Right atrium auricular region (tissue), 2 donors: ENCODE measurements at regions not wholly inside any gene's neighbourhood (a gene's known extent, or its start where the extent isn't known, plus 50 kb on each side); places are given as distances from the start of the nearest gene placed in this dataset.

Experiments
- DNase-seq: peaks from one replicate; pipeline ENCODE4 v3.0.0-alpha.2; 2019; ENCODE audit warnings: low spot score
- H3K27ac ChIP-seq, 2 donors: fragments of 200-600 bp; sonication (generic); 1 replicate in 1 of 2; 2 replicates in 1 of 2; pipeline ENCODE4 v1.5.1; 2016 to 2019
- H3K27me3 ChIP-seq, 2 donors: fragments of 200-600 bp; sonication (generic); one replicate each; pipeline versions ENCODE4 v1.5.1 to v1.6.0; 2017 to 2019
- H3K36me3 ChIP-seq: fragments of 200-600 bp; sonication (generic); one replicate; pipeline ENCODE4 v1.5.1; 2016
- H3K4me1 ChIP-seq, 2 donors: fragments of 200-600 bp; sonication (generic); one replicate each; pipeline versions ENCODE4 v1.5.1 to v1.6.0; 2017 to 2019
- H3K4me3 ChIP-seq, 2 donors: fragments of 200-600 bp; sonication (generic); 1 replicate in 1 of 2; 2 replicates in 1 of 2; pipeline ENCODE4 v1.5.1; 2017 to 2019; ENCODE audit warnings: mild to moderate bottlenecking in 1 of 2, moderate library complexity in 1 of 2
- H3K9me3 ChIP-seq, 2 donors: fragments of 200-600 bp; sonication (generic); one replicate each; pipeline ENCODE4 v1.5.1; 2019
- CTCF ChIP-seq, 2 donors: fragments of 200-600 bp; sonication (generic); IDR thresholded peaks; one replicate each; pipeline ENCODE4 v1.5.1; 2019; ENCODE audit warnings: antibody characterized with exemption in 2 of 2

- TF ChIP-seq CTCF (IDR thresholded peaks at IDR 0.05) = no peak
- H3K27ac ChIP-seq = no peak overlapping the region
- no peaks in the 10 kb centered on the region for H3K4me1 ChIP-seq
- no peaks in the 10 kb centered on the region for H3K36me3 ChIP-seq
- DNase-seq = no peak
- no peaks in the 10 kb centered on the region for H3K27me3 ChIP-seq
- H3K9me3 ChIP-seq = no peaks in the 10 kb centered on the region
- H3K4me3 ChIP-seq = no peak overlapping the region
These were observed 146.2 kb downstream of the NFKBIZ start for GRCh38 chr3:101995371-101996046.

- Histone ChIP-seq H3K27me3 (no peaks in the 10 kb centered on the region), H3K36me3 (no peaks in the 10 kb centered on the region), H3K4me3 (no peak overlapping the region), H3K9me3 (no peaks in the 10 kb centered on the region), H3K27ac (no peak overlapping the region), H3K4me1 (no peaks in the 10 kb centered on the region)
- TF ChIP-seq CTCF (IDR thresholded peaks at IDR 0.05) = no peak
- DNase-seq = no peak
These were observed 147.5 kb downstream of the NFKBIZ start for GRCh38 chr3:101996832-101997231.

- Histone ChIP-seq H3K36me3 (no peaks in the 10 kb centered on the region), H3K27ac (no peak overlapping the region), H3K27me3 (no peaks in the 10 kb centered on the region), H3K4me1 (no peaks in the 10 kb centered on the region), H3K9me3 (no peaks in the 10 kb centered on the region), H3K4me3 (no peak overlapping the region)
- no peak for DNase-seq
- TF ChIP-seq CTCF (IDR thresholded peaks at IDR 0.05) = no peak
These were observed 149.1 kb downstream of the NFKBIZ start for GRCh38 chr3:101998256-101998926.

- no peak overlapping the region for H3K4me3 ChIP-seq
- H3K9me3 ChIP-seq = no peaks in the 10 kb centered on the region
- DNase-seq = no peak
- H3K4me1 ChIP-seq = no peaks in the 10 kb centered on the region
- no peaks in the 10 kb centered on the region for H3K27me3 ChIP-seq
- TF ChIP-seq CTCF (IDR thresholded peaks at IDR 0.05) = no peak
- H3K27ac ChIP-seq = no peak overlapping the region
- H3K36me3 ChIP-seq = no peaks in the 10 kb centered on the region
These were observed 150.0 kb downstream of the NFKBIZ start for GRCh38 chr3:101999177-101999779.

GRCh38 chr3:102000620-102001209 lies 151.4 kb downstream of the NFKBIZ start:
- Histone ChIP-seq H3K4me3 (no peak overlapping the region), H3K27ac (no peak overlapping the region), H3K36me3 (no peaks in the 10 kb centered on the region), H3K4me1 (no peaks in the 10 kb centered on the region), H3K27me3 (no peaks in the 10 kb centered on the region), H3K9me3 (no peaks in the 10 kb centered on the region)
- TF ChIP-seq CTCF (IDR thresholded peaks at IDR 0.05) = no peak
- DNase-seq = no peak
